Upper lobe of left lung (tissue), 4 donors: ENCODE measurements at regions not wholly inside any gene's neighbourhood (a gene's known extent, or its start where the extent isn't known, plus 50 kb on each side); places are given as distances from the start of the nearest gene placed in this dataset.

Experiments
- CTCF ChIP-seq, 6 experiments: fragments of 450-650 bp in 4 of 6; fragments of 200-600 bp in 2 of 6; sonication (generic) in 2 of 6; IDR thresholded peaks; one replicate each; pipeline ENCODE4 v1.5.1; 2016 to 2019; ENCODE audit warnings: antibody characterized with exemption in 6 of 6
- EP300 ChIP-seq, 4 donors: sonication (generic); formaldehyde crosslinking; IDR thresholded peaks; one replicate each; pipeline ENCODE4 v1.5.1; 2017; ENCODE audit warnings: antibody characterized with exemption in 4 of 4, control low read depth in 2 of 4
- POLR2A ChIP-seq, 4 donors: fragments of 450-650 bp; IDR thresholded peaks; one replicate each; pipeline ENCODE4 v1.5.1; 2016 to 2017; ENCODE audit warnings: antibody characterized with exemption in 4 of 4, mild to moderate bottlenecking in 2 of 4
- POLR2AphosphoS5 ChIP-seq, 2 donors: sonication (generic); formaldehyde crosslinking; IDR thresholded peaks; one replicate each; pipeline ENCODE4 v1.5.1; 2017; ENCODE audit warnings: antibody characterized with exemption in 2 of 2

- TF ChIP-seq POLR2A (IDR thresholded peaks at IDR 0.05) (no peak), CTCF (IDR thresholded peaks at IDR 0.05) (no peak), POLR2AphosphoS5 (IDR thresholded peaks at IDR 0.05) (no peak), EP300 (IDR thresholded peaks at IDR 0.05) (no peak)
Measured at GRCh38 chr20:19047951-19048296, 164.5 kb upstream of the SLC24A3 start.
